ENCODE measurements at regions not wholly inside any gene's neighbourhood (a gene's known extent, or its start where the extent isn't known, plus 50 kb on each side); places are given as distances from the start of the nearest gene placed in this dataset.

DNA sequence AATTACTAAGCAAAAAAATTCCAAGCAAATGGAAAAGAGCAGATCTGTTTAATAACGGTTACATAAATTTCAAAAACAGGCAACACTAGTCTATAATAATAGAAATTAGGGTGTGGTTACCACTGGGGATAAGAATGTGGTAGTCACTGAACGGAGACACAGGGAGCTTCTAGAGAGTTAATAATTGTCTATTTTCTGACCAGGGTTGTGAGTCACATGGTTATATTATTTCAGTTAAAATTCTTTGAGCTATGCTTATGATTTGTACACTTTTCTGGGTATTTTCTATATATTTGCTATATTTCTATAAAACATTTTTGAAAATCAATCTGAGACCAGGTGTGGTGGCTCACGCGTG is 433.9 kb upstream of the MAF start:
- H3F3A ChIP-seq (ENCODE audit: insufficient read depth, low read depth): peaks cover 18% of the 10 kb centered on the region; the same call in 1 of the 2 replicates
- CTCF ChIA-PET: no interaction called here

DNA sequence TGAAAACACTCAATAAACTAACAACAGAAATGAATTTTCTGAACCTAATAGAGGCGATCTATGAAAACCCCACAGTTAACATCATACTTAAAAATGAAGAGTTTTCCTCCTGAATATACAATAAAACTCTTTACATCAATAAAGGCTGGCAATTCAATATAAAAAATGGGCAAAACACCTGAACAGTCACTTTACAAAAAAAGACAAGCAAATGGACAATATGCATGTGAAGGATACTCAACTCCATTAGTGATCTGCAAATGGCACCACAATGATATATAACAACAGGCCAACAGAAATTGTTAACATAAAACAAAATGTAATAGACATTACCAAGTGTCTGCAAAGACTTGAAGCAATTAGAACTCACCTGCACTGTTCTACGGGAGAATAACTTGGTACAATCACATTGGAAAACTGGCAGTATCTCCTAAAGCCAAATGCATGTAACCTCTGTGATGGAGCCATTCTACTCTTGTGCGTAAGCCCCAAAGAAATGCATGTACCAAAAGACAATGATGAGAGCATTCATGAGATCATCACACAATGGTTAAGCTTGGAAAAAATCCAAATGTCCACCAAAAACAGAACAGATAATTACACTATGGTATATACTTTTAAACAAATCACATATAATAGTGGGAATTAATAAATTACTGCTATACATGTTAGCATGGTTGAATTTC is 433.4 kb upstream of the MAF start:
- POLR2A ChIA-PET (ENCODE audit: unreplicated experiment): no interaction called here
- no peaks in the 10 kb centered on the region for H3K36me3 ChIP-seq (ENCODE audit: low read depth)
- no peak overlapping the region for H2AFZ ChIP-seq
- H3K9me3 ChIP-seq (ENCODE audit: insufficient read depth, low read depth): peaks cover 18% of the 10 kb centered on the region
- no peaks in the 10 kb centered on the region for H4K20me1 ChIP-seq (ENCODE audit: insufficient read depth)
- no peaks in the 10 kb centered on the region for H3K9me2 ChIP-seq (ENCODE audit: insufficient read depth)
- H3F3A ChIP-seq (ENCODE audit: insufficient read depth, low read depth): peaks cover 18% of the 10 kb centered on the region; the same call in 1 of the 2 replicates
- no peaks in the 10 kb centered on the region for H3K79me2 ChIP-seq (ENCODE audit: low read depth)
- no peak for TF ChIP-seq EZH2 (IDR thresholded peaks at IDR 0.05; ENCODE audit: low read depth)
- TF ChIP-seq, protein P1, sequence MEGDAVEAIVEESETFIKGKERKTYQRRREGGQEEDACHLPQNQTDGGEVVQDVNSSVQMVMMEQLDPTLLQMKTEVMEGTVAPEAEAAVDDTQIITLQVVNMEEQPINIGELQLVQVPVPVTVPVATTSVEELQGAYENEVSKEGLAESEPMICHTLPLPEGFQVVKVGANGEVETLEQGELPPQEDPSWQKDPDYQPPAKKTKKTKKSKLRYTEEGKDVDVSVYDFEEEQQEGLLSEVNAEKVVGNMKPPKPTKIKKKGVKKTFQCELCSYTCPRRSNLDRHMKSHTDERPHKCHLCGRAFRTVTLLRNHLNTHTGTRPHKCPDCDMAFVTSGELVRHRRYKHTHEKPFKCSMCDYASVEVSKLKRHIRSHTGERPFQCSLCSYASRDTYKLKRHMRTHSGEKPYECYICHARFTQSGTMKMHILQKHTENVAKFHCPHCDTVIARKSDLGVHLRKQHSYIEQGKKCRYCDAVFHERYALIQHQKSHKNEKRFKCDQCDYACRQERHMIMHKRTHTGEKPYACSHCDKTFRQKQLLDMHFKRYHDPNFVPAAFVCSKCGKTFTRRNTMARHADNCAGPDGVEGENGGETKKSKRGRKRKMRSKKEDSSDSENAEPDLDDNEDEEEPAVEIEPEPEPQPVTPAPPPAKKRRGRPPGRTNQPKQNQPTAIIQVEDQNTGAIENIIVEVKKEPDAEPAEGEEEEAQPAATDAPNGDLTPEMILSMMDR (conservative IDR thresholded peaks at IDR 0.05): no peak
- peak overlapping the region; percentile 90 for H3K27ac ChIP-seq
- H3K27me3 ChIP-seq (ENCODE audit: insufficient read depth, low read depth): no peaks in the 10 kb centered on the region
- no TSS peak for BruUV-seq (replicated peaks)
- intact Hi-C loops (cut with micrococcal nuclease; ENCODE audit: unreplicated experiment): no loop called here
- H3K4me2 ChIP-seq: no peak overlapping the region
- no peak for DNase-seq
- peaks cover 29% of the 10 kb centered on the region for H3K4me1 ChIP-seq (replicated peaks; ENCODE audit: insufficient read depth)
- H3K4me3 ChIP-seq: no peak overlapping the region
- CTCF ChIA-PET: no interaction called here

More for the DNA sequence above, 433.9 kb upstream of the MAF start:
- POLR2A ChIA-PET (ENCODE audit: unreplicated experiment): no interaction called here
- H3K27ac ChIP-seq: peak overlapping the region; percentile 90
- peaks cover 22% of the 10 kb centered on the region for H3K9me3 ChIP-seq (ENCODE audit: insufficient read depth, low read depth)
- TF ChIP-seq, protein P1 (conservative IDR thresholded peaks at IDR 0.05): no peak
- no peak for TF ChIP-seq EZH2 (IDR thresholded peaks at IDR 0.05; ENCODE audit: low read depth)
- DNase-seq: no peak
- H2AFZ ChIP-seq: no peak overlapping the region
- no peak overlapping the region for H3K4me2 ChIP-seq
- H4K20me1 ChIP-seq (ENCODE audit: insufficient read depth): no peaks in the 10 kb centered on the region
- H3K9me2 ChIP-seq (ENCODE audit: insufficient read depth): no peaks in the 10 kb centered on the region
- H3K79me2 ChIP-seq (ENCODE audit: low read depth): no peaks in the 10 kb centered on the region
- peaks cover 26% of the 10 kb centered on the region for H3K4me1 ChIP-seq (replicated peaks; ENCODE audit: insufficient read depth)
- no peaks in the 10 kb centered on the region for H3K36me3 ChIP-seq (ENCODE audit: low read depth)
- intact Hi-C loops (cut with micrococcal nuclease; ENCODE audit: unreplicated experiment): no loop called here
- no peaks in the 10 kb centered on the region for H3K27me3 ChIP-seq (ENCODE audit: insufficient read depth, low read depth)
- no peak overlapping the region for H3K4me3 ChIP-seq
- no TSS peak for BruUV-seq (replicated peaks)

DNA sequence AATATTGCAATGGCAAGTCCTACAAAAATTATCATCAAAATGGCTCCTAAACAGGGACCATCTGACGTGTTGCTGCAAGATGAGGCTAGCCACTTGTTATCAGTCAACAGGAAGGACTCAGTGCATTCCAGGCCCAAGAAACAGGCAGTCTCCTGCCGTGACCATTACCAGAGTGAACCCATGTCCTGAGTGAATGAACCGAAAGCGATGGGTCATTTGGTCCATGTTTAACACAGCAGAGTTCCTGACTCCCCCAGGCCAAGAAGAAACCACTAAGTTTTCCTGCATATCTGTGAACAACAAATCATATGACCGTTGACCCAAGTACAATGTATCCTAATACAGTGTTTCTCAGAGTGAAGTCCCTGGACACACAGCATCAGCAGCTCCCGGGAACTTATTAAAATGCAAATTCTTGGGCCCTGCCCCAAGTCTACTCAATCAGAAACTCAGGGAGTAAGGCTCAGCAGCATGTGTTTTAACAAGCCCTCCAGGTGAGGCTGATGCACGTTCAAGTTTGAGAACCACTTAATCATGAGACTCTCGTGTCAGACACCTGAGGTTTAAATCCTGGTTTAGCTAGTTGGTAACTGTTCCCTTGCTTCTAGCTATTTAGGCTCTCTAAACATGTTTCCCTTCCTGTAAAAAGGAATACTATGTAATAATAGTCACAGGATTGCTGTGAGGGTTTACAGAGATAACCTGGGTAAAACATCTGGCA is 429.4 kb upstream of the MAF start:
- H3K9me2 ChIP-seq (ENCODE audit: insufficient read depth): no peaks in the 10 kb centered on the region
- POLR2A ChIA-PET (ENCODE audit: unreplicated experiment): no interaction called here
- BruUV-seq (replicated peaks): no TSS peak
- no peak overlapping the region for H3K4me3 ChIP-seq
- H3K4me2 ChIP-seq: no peak overlapping the region
- CTCF ChIA-PET: no interaction called here
- intact Hi-C loops (cut with micrococcal nuclease; ENCODE audit: unreplicated experiment): loop anchor here (5.0 kb wide), 1 partner anchor 1818 kb away; no protein-coding TSS in a partner anchor
- DNase-seq: no peak
- TF ChIP-seq EZH2 (IDR thresholded peaks at IDR 0.05; ENCODE audit: low read depth): no peak
- TF ChIP-seq, protein P1 (conservative IDR thresholded peaks at IDR 0.05): no peak
- H3K79me2 ChIP-seq (ENCODE audit: low read depth): no peaks in the 10 kb centered on the region
- H2AFZ ChIP-seq: no peak overlapping the region
- H3K27ac ChIP-seq: no peak overlapping the region
- H3K9me3 ChIP-seq (ENCODE audit: insufficient read depth, low read depth): peaks cover 14% of the 10 kb centered on the region
- peaks cover 20% of the 10 kb centered on the region; the same call in 1 of the 2 replicates for H3F3A ChIP-seq (ENCODE audit: insufficient read depth, low read depth)
- peaks cover 34% of the 10 kb centered on the region for H3K4me1 ChIP-seq (replicated peaks; ENCODE audit: insufficient read depth)
- no peaks in the 10 kb centered on the region for H3K27me3 ChIP-seq (ENCODE audit: insufficient read depth, low read depth)
- H4K20me1 ChIP-seq (ENCODE audit: insufficient read depth): no peaks in the 10 kb centered on the region
- H3K36me3 ChIP-seq (ENCODE audit: low read depth): no peaks in the 10 kb centered on the region

Measured in PC-9 (cell line).